ENCODE measurements at regions not wholly inside any gene's neighbourhood (a gene's known extent, or its start where the extent isn't known, plus 50 kb on each side); places are given as distances from the start of the nearest gene placed in this dataset.

DNA sequence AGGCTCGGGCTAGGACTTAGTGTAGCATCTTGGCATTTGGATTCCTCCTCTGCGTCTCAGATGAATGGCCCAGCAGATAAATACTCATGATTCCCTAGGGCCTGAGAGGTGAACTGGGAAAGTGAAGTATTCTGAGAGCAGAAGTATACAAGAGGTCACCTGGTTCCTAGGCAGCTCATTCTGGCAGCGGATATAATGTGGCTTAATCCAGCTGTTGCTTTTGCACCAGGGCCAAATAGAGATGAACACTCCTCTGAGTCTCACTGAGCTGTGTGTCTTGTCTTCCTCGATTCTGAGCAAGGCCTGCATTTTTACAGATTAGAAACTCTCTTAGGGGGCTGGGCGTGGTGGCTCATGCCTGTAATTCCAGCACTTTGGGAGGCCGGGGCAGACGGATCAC lies 196.1 kb downstream of the SLC4A3 start:
- TF ChIP-seq POLR2A (IDR thresholded peaks at IDR 0.05): no peak
- TF ChIP-seq, protein P1, sequence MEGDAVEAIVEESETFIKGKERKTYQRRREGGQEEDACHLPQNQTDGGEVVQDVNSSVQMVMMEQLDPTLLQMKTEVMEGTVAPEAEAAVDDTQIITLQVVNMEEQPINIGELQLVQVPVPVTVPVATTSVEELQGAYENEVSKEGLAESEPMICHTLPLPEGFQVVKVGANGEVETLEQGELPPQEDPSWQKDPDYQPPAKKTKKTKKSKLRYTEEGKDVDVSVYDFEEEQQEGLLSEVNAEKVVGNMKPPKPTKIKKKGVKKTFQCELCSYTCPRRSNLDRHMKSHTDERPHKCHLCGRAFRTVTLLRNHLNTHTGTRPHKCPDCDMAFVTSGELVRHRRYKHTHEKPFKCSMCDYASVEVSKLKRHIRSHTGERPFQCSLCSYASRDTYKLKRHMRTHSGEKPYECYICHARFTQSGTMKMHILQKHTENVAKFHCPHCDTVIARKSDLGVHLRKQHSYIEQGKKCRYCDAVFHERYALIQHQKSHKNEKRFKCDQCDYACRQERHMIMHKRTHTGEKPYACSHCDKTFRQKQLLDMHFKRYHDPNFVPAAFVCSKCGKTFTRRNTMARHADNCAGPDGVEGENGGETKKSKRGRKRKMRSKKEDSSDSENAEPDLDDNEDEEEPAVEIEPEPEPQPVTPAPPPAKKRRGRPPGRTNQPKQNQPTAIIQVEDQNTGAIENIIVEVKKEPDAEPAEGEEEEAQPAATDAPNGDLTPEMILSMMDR (IDR thresholded peaks at IDR 0.05): no peak
